ENCODE measurements at regions not wholly inside any gene's neighbourhood (a gene's known extent, or its start where the extent isn't known, plus 50 kb on each side); places are given as distances from the start of the nearest gene placed in this dataset.

GRCh38 chr6:98230250-98230649 is 604.1 kb upstream of the POU3F2 start:
- H3K27me3 ChIP-seq: no peaks in the 10 kb centered on the region
- no peaks in the 10 kb centered on the region for H4K20me1 ChIP-seq (ENCODE audit: low read depth)
- H3K4me1 ChIP-seq: no peaks in the 10 kb centered on the region
- no peak for DNase-seq (ENCODE audit: low spot score)
- Mint-ChIP-seq H3K9me3 (peaks cover 34% of the 10 kb centered on the region), H3K4me3 (no peak overlapping the region), H3K36me3 (peaks cover 8% of the 10 kb centered on the region), H3K27ac (no peak overlapping the region), H3K4me1 (peaks cover 3% of the 10 kb centered on the region), H3K27me3 (ENCODE audit: insufficient read depth, low read depth) (peaks cover 8% of the 10 kb centered on the region)
- H3K9ac ChIP-seq: no peak overlapping the region
- no peaks in the 10 kb centered on the region for H3K36me3 ChIP-seq
- H3F3A ChIP-seq (ENCODE audit: low read depth): no peaks in the 10 kb centered on the region
- H3K9me3 ChIP-seq (ENCODE audit: low read depth): peaks cover 6% of the 10 kb centered on the region
- H3K4me3 ChIP-seq: no peak overlapping the region
- H2AFZ ChIP-seq (replicated peaks): no peak overlapping the region
- TF ChIP-seq EZH2phosphoT487 (IDR thresholded peaks at IDR 0.05): no peak
- TF ChIP-seq EZH2 (IDR thresholded peaks at IDR 0.05): no peak
- TF ChIP-seq CTCF (IDR thresholded peaks at IDR 0.05): no peak
- no peaks in the 10 kb centered on the region for H3K79me2 ChIP-seq (ENCODE audit: low read depth)
- no peak overlapping the region for H3K4me2 ChIP-seq
- no peak overlapping the region for H3K27ac ChIP-seq

GRCh38 chr6:98239057-98239456 is 595.3 kb upstream of the POU3F2 start:
- Mint-ChIP-seq H3K36me3 (no peaks in the 10 kb centered on the region), H3K27ac (no peak overlapping the region), H3K4me1 (peaks cover 2% of the 10 kb centered on the region), H3K27me3 (ENCODE audit: insufficient read depth, low read depth) (peaks cover 8% of the 10 kb centered on the region), H3K4me3 (no peak overlapping the region), H3K9me3 (peaks cover 15% of the 10 kb centered on the region)
- Histone ChIP-seq H3K27ac (no peak overlapping the region), H3K27me3 (no peaks in the 10 kb centered on the region), H3F3A (ENCODE audit: low read depth) (no peaks in the 10 kb centered on the region), H3K79me2 (ENCODE audit: low read depth) (no peaks in the 10 kb centered on the region), H3K9ac (no peak overlapping the region), H3K4me2 (no peak overlapping the region), H2AFZ (replicated peaks) (no peak overlapping the region), H3K9me3 (ENCODE audit: low read depth) (no peaks in the 10 kb centered on the region), H3K4me3 (no peak overlapping the region), H3K4me1 (no peaks in the 10 kb centered on the region), H4K20me1 (ENCODE audit: low read depth) (no peaks in the 10 kb centered on the region), H3K36me3 (no peaks in the 10 kb centered on the region)
- TF ChIP-seq EZH2phosphoT487 (IDR thresholded peaks at IDR 0.05) (no peak), EZH2 (IDR thresholded peaks at IDR 0.05) (no peak), CTCF (IDR thresholded peaks at IDR 0.05) (no peak)
- DNase-seq (ENCODE audit: low spot score): no peak

- Mint-ChIP-seq H3K27me3 (ENCODE audit: insufficient read depth, low read depth) (no peaks in the 10 kb centered on the region), H3K36me3 (no peaks in the 10 kb centered on the region), H3K4me3 (no peak overlapping the region), H3K9me3 (no peaks in the 10 kb centered on the region), H3K4me1 (peaks cover 2% of the 10 kb centered on the region), H3K27ac (no peak overlapping the region)
- Histone ChIP-seq H3K4me3 (no peak overlapping the region), H3K36me3 (no peaks in the 10 kb centered on the region), H4K20me1 (ENCODE audit: low read depth) (no peaks in the 10 kb centered on the region), H3K4me2 (no peak overlapping the region), H3K9me3 (ENCODE audit: low read depth) (no peaks in the 10 kb centered on the region), H3K27ac (no peak overlapping the region), H3F3A (ENCODE audit: low read depth) (no peaks in the 10 kb centered on the region), H3K27me3 (no peaks in the 10 kb centered on the region), H3K9ac (no peak overlapping the region), H2AFZ (replicated peaks) (no peak overlapping the region), H3K4me1 (no peaks in the 10 kb centered on the region), H3K79me2 (ENCODE audit: low read depth) (no peaks in the 10 kb centered on the region)
- TF ChIP-seq CTCF (IDR thresholded peaks at IDR 0.05) (no peak), EZH2 (IDR thresholded peaks at IDR 0.05) (no peak), EZH2phosphoT487 (IDR thresholded peaks at IDR 0.05) (no peak)
- no peak for DNase-seq (ENCODE audit: low spot score)
Measured at GRCh38 chr6:98241630-98242029, 592.7 kb upstream of the POU3F2 start.

All from neural progenitor cell (in vitro differentiated cells).